HT1080 (cell line): ENCODE measurements at regions not wholly inside any gene's neighbourhood (a gene's known extent, or its start where the extent isn't known, plus 50 kb on each side); places are given as distances from the start of the nearest gene placed in this dataset.
A peak's percentile ranks its signal among the peaks of the same experiment; 100 is the strongest.

Source experiments
- DNase-seq: peaks from one replicate; pipeline ENCODE4 v3.0.0-alpha.2; 2015; ENCODE audit warnings: low read depth

DNA sequence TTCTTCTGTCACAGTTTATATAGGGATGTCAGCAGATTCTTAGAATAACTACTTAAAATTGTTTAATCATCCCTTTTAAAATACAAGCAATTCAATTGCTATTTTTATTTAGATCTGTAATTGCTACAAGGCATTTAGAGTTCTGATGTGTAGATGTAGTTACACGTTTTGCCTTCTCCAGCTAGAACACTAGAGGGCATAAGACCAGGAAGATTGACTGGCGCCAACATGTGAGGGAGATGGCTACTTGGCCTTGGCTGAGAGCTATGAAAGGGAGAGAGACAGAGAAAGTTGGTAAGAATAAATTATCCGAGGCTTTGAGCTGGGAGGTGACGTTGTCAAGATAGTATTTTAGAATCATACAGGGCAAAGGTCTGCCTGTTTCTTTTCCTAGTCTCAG lies 563.7 kb upstream of the PRKX start:
- DNase-seq = no peak

GRCh38 chrX:4268676-4269075 lies 555.2 kb upstream of the PRKX start:
- no peak for DNase-seq

GRCh38 chrX:4265036-4265435 lies 551.6 kb upstream of the PRKX start:
- DNase-seq = no peak

GRCh38 chrX:4263030-4263803 lies 549.8 kb upstream of the PRKX start:
- no peak for DNase-seq

DNA sequence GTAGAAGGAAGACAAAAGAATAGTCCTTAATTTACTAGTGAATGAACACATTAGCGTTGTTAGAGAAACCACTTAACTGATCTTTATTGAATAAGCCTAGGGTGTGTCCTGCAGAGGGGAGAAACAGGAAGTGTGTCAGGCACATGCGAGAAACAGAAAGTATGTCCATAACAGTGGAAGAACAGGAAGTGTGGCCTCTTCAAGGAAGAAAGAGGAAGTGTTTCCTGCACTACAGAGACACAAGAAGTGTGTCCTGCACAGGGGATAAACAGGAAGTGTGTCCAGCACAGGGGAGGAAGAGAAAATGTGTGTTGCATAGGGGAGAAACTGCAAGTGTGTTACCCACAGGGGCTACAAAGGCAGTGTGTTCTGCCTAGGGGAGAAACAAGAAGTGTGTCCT lies 539.6 kb upstream of the PRKX start:
- no peak for DNase-seq

GRCh38 chrX:4249401-4249800 lies 536.0 kb upstream of the PRKX start:
- DNase-seq = no peak

DNA sequence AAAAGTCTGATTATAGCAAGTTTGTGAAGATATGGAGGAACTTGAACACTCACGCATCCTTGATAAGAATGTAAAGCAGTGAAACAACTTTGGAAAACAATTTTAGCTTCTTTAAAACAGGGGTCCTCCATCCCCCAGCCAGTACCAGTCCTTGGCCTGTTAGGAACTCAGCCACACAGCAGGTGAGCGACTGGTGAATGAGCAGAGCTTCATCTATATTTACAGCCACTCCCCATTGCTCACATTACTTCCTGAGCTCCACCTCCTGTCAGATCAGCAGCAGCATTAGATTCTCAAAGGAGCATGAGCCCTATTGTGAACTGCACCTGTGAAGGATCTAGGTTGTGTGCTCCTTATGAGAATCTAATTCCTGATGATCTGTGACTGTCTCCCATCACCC lies 530.3 kb upstream of the PRKX start:
- no peak for DNase-seq

GRCh38 chrX:4240541-4241194 lies 527.2 kb upstream of the PRKX start:
- peak; percentile 50 for DNase-seq

- no peak for DNase-seq
Observed at GRCh38 chrX:4239650-4240540, 526.4 kb upstream of the PRKX start.

DNA sequence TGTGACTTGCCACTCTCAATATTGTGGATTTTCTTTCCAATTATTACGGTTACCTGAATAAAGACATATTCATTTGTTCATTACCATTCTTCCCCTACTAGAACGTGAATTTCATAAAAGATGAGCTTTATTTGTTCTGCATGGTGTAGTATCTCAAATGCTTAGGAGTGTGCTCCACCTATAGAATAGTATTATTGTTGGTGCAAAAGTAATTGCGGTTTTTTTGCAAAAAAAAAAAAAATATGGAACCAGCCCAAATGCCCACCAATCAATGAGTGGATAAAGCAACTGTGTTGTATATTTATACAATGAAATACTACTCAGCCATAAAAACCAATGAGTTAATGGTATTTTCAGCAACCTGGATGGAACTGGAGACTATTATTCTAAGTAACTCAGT lies 525.5 kb upstream of the PRKX start:
- DNase-seq = no peak

- no peak for DNase-seq
Observed at GRCh38 chrX:4225086-4225485, 511.6 kb upstream of the PRKX start.

- DNase-seq = no peak
Observed at GRCh38 chrX:4206941-4207340, 493.5 kb upstream of the PRKX start.

- DNase-seq = no peak
Observed at GRCh38 chrX:4197971-4198370, 484.5 kb upstream of the PRKX start.

GRCh38 chrX:4193500-4194155 lies 480.2 kb upstream of the PRKX start:
- DNase-seq = no peak

DNA sequence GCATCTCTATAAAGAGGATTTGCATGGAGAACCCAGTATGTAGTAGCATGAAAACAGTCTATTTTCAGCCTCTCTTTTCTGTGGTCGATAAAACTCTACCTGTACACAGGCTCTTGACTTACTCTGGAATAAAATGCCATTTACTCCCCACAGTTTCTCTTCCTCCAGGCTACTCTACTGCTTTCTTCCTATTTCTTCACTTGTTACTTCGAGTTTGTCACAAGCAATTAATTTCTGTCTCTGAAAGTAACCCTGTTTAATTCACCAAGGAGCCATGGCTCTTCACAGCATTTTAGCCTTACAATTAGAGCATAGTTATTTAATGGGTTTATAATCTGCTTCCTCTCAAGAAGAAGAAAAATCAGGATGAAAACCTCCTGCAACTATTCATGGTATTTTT lies 472.9 kb upstream of the PRKX start:
- no peak for DNase-seq

DNA sequence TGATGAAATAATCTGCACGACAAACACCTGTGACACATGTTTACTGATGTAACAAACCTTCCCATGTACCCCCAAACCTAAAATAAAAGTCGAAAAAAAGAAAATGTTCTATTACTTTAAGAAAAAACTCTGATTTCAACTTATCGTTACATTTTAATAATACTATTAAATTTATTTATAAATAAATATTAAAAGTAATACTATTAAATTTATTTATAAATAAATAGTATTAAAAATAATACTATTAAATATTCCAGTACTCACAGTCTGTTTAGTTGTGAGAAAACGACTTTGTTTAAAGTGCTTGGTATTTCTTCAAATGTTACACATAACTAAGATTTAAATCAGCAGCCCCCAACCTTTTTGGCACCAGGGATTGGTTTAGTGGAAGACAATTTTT lies 471.6 kb upstream of the PRKX start:
- no peak for DNase-seq

DNA sequence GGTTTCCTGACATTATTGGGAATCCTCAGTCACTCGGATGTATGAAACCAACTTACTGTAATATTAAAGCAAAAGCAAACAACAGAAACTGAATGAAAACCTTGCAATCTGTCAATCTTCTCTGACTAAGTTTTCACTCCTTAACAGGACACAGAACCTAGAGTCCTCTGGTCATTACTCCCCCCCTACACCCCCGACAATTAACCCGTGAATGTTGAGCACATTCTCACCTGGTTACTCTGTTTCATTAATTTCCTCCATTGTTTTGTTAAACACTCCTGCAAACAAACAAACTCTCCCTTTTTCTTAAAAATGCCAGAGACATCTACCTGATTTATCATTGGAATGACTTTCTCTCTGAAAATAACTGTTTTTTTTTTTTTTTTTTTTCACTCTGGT lies 469.0 kb upstream of the PRKX start:
- DNase-seq = no peak

- DNase-seq = no peak
Observed at GRCh38 chrX:4181782-4182407, 468.4 kb upstream of the PRKX start.

- no peak for DNase-seq
Observed at GRCh38 chrX:4179031-4179430, 465.6 kb upstream of the PRKX start.

- no peak for DNase-seq
Observed at GRCh38 chrX:4175221-4175620, 461.8 kb upstream of the PRKX start.

DNA sequence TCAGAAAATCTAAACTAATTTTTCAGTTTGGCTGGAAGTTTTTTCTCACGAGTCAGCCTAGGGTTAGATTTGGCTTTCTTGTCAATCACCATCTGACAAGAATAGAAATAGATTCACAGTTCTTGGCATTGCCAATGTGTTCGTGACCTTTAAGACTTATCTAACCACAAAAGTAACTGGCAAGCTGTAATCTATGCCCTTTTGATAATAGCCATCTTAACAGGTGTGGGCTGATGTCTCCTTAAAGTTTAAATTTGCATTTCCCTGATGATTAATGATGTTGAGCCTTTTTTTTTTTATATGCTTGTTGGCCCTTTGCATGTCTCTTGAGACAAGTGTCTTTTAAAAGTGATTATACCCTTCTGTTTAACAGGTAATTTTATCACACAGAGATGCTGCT lies 460.3 kb upstream of the PRKX start:
- no peak for DNase-seq
